Liver (tissue), 3 donors: ENCODE measurements at regions not wholly inside any gene's neighbourhood (a gene's known extent, or its start where the extent isn't known, plus 50 kb on each side); places are given as distances from the start of the nearest gene placed in this dataset.

Source experiments
- EGR1 ChIP-seq, 2 donors: IDR thresholded peaks; 2 replicates each; pipeline ENCODE4 v1.6.1; 2016 to 2018; ENCODE audit warnings: antibody characterized with exemption in 2 of 2, low read depth in 2 of 2
- FOXA1 ChIP-seq: IDR thresholded peaks from 2 replicates; pipeline ENCODE4 v1.6.1; 2016; ENCODE audit warnings: antibody characterized with exemption
- GABPA ChIP-seq, 2 donors: IDR thresholded peaks in 1 of 2; conservative IDR thresholded peaks in 1 of 2; 2 replicates each; pipeline ENCODE4 v1.6.1; 2016; ENCODE audit warnings: antibody characterized with exemption in 2 of 2, mild to moderate bottlenecking in 1 of 2, moderate library complexity in 1 of 2
- JUND ChIP-seq, 2 donors: IDR thresholded peaks; 2 replicates each; pipeline ENCODE4 v1.6.1; 2016; ENCODE audit warnings: antibody characterized with exemption in 2 of 2
- NR2F2 ChIP-seq: IDR thresholded peaks from 2 replicates; pipeline ENCODE4 v1.6.1; 2016; ENCODE audit warnings: antibody characterized with exemption
- RXRA ChIP-seq, 2 donors: IDR thresholded peaks; 2 replicates each; pipeline ENCODE4 v1.6.1; 2017 to 2018; ENCODE audit warnings: antibody characterized with exemption in 2 of 2, mild to moderate bottlenecking in 1 of 2
- SP1 ChIP-seq: IDR thresholded peaks from 2 replicates; pipeline ENCODE4 v1.6.1; 2018; ENCODE audit warnings: antibody characterized with exemption, mild to moderate bottlenecking
- TAF1 ChIP-seq: conservative IDR thresholded peaks from 2 replicates; pipeline ENCODE4 v1.6.1; 2016; ENCODE audit warnings: antibody characterized with exemption, mild to moderate bottlenecking
- YY1 ChIP-seq: IDR thresholded peaks from 2 replicates; pipeline ENCODE4 v1.6.1; 2016; ENCODE audit warnings: antibody characterized with exemption, mild to moderate bottlenecking
- TF ChIP-seq, protein P1 (sequence below): fragments of 150-350 bp; IDR thresholded peaks from 2 replicates; pipeline ENCODE4 v1.5.1; 2017; ENCODE audit warnings: improper control_type of control experiment, low read depth, low read length; ENCODE audit not compliant: missing input control
- TF ChIP-seq, protein P2 (sequence below): IDR thresholded peaks from 2 replicates; pipeline ENCODE4 v1.6.1; 2016; ENCODE audit warnings: antibody characterized with exemption, mild to moderate bottlenecking
- TF ChIP-seq, protein P3 (sequence below): IDR thresholded peaks from 2 replicates; pipeline ENCODE4 v1.6.1; 2016; ENCODE audit warnings: antibody characterized with exemption
- TF ChIP-seq, protein P4 (sequence below): IDR thresholded peaks from 2 replicates; pipeline ENCODE4 v1.6.1; 2016; ENCODE audit warnings: antibody characterized with exemption
- TF ChIP-seq, protein P5 (sequence below): IDR thresholded peaks from 2 replicates; pipeline ENCODE4 v1.6.1; 2016; ENCODE audit warnings: antibody characterized with exemption
- donor health status: healthy.
- donor health status: healthy.

DNA sequence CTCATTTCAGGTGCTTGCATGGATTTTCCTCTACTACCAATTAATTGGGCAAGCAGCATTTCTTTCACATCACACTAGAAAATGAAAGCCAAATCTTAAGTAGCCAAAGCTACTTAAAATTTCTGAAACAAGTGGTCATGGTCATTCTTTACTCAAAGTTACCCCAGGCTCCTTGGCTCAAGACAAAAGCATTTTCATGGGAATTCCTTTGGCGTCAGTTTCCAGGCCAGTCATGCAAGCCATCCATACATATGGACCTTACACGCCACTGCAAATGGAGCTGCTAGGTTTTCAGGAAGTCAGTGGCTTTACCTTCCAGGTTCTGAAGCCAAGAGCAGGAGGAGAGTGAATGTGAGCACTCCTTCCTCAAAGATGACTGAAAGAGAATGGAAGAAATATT lies 83.7 kb upstream of the IL12A start:
- TF ChIP-seq, protein P1, sequence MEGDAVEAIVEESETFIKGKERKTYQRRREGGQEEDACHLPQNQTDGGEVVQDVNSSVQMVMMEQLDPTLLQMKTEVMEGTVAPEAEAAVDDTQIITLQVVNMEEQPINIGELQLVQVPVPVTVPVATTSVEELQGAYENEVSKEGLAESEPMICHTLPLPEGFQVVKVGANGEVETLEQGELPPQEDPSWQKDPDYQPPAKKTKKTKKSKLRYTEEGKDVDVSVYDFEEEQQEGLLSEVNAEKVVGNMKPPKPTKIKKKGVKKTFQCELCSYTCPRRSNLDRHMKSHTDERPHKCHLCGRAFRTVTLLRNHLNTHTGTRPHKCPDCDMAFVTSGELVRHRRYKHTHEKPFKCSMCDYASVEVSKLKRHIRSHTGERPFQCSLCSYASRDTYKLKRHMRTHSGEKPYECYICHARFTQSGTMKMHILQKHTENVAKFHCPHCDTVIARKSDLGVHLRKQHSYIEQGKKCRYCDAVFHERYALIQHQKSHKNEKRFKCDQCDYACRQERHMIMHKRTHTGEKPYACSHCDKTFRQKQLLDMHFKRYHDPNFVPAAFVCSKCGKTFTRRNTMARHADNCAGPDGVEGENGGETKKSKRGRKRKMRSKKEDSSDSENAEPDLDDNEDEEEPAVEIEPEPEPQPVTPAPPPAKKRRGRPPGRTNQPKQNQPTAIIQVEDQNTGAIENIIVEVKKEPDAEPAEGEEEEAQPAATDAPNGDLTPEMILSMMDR: no peak
- no peak for TF ChIP-seq NR2F2
- TF ChIP-seq, protein P2, sequence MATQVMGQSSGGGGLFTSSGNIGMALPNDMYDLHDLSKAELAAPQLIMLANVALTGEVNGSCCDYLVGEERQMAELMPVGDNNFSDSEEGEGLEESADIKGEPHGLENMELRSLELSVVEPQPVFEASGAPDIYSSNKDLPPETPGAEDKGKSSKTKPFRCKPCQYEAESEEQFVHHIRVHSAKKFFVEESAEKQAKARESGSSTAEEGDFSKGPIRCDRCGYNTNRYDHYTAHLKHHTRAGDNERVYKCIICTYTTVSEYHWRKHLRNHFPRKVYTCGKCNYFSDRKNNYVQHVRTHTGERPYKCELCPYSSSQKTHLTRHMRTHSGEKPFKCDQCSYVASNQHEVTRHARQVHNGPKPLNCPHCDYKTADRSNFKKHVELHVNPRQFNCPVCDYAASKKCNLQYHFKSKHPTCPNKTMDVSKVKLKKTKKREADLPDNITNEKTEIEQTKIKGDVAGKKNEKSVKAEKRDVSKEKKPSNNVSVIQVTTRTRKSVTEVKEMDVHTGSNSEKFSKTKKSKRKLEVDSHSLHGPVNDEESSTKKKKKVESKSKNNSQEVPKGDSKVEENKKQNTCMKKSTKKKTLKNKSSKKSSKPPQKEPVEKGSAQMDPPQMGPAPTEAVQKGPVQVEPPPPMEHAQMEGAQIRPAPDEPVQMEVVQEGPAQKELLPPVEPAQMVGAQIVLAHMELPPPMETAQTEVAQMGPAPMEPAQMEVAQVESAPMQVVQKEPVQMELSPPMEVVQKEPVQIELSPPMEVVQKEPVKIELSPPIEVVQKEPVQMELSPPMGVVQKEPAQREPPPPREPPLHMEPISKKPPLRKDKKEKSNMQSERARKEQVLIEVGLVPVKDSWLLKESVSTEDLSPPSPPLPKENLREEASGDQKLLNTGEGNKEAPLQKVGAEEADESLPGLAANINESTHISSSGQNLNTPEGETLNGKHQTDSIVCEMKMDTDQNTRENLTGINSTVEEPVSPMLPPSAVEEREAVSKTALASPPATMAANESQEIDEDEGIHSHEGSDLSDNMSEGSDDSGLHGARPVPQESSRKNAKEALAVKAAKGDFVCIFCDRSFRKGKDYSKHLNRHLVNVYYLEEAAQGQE: no peak
- no peak for TF ChIP-seq TAF1
- TF ChIP-seq RXRA (IDR thresholded peaks at IDR 0.05): no peak
- TF ChIP-seq, protein P3, sequence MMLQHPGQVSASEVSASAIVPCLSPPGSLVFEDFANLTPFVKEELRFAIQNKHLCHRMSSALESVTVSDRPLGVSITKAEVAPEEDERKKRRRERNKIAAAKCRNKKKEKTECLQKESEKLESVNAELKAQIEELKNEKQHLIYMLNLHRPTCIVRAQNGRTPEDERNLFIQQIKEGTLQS: no peak
- no peak for TF ChIP-seq SP1
- no peak for TF ChIP-seq GABPA (IDR thresholded peaks at IDR 0.05 in 1 of 2, conservative IDR thresholded peaks at IDR 0.05 in 1 of 2)
- TF ChIP-seq YY1: no peak
- TF ChIP-seq, protein P4, sequence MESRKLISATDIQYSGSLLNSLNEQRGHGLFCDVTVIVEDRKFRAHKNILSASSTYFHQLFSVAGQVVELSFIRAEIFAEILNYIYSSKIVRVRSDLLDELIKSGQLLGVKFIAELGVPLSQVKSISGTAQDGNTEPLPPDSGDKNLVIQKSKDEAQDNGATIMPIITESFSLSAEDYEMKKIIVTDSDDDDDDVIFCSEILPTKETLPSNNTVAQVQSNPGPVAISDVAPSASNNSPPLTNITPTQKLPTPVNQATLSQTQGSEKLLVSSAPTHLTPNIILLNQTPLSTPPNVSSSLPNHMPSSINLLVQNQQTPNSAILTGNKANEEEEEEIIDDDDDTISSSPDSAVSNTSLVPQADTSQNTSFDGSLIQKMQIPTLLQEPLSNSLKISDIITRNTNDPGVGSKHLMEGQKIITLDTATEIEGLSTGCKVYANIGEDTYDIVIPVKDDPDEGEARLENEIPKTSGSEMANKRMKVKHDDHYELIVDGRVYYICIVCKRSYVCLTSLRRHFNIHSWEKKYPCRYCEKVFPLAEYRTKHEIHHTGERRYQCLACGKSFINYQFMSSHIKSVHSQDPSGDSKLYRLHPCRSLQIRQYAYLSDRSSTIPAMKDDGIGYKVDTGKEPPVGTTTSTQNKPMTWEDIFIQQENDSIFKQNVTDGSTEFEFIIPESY: no peak
- TF ChIP-seq JUND (IDR thresholded peaks at IDR 0.05): no peak
- TF ChIP-seq, protein P5, sequence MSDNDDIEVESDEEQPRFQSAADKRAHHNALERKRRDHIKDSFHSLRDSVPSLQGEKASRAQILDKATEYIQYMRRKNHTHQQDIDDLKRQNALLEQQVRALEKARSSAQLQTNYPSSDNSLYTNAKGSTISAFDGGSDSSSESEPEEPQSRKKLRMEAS: no peak
- TF ChIP-seq FOXA1: no peak
- TF ChIP-seq EGR1 (IDR thresholded peaks at IDR 0.05; ENCODE audit: low read depth in 2 of 2): no peak
